Endothelial cell of umbilical vein (primary cell): ENCODE measurements at regions not wholly inside any gene's neighbourhood (a gene's known extent, or its start where the extent isn't known, plus 50 kb on each side); places are given as distances from the start of the nearest gene placed in this dataset.

Experiments
- BruUV-seq: library from RNA; stranded (reverse); fragments of 400-500 nt; replicated peaks from 2 replicates; lab custom pipeline; 2021; lab: Mats Ljungman, UMichigan
- CTCF ChIA-PET: fragments of 300-600, 350-600 bp; sonication (Branson Sonifier 250); formaldehyde crosslinking; loops from one replicate; lab custom pipeline; 2021; ENCODE audit warnings: antibody characterized with exemption, inconsistent platforms; lab: Charles Lee
- POLR2A ChIA-PET: fragments of 300-600, 350-600 bp; sonication (Branson Sonifier 250); formaldehyde crosslinking; loops from one replicate; lab custom pipeline; 2021; ENCODE audit warnings: antibody characterized with exemption, inconsistent platforms; lab: Charles Lee
- DNase-seq: peaks from one replicate; pipeline ENCODE4 v3.0.0-alpha.2; 2011; ENCODE audit warnings: low read depth, low spot score
- FAIRE-seq: peaks from 2 replicates; lab custom pipeline; 2011; peaks lifted over from hg19 to GRCh38; lab: Jason Lieb, UNC
- H2AFZ ChIP-seq: 2 replicates; pipeline ENCODE4 v1.6.0; 2012; ENCODE audit warnings: low read depth, low read length, control low read depth, inconsistent platforms
- H3K27ac ChIP-seq: 2 replicates; pipeline ENCODE4 v1.5.1; 2011; ENCODE audit warnings: low read depth, mild to moderate bottlenecking, control low read depth, low read length, moderate library complexity; ENCODE audit not compliant: insufficient read depth
- H3K27me3 ChIP-seq, 2 experiments: 2 replicates each; pipeline versions ENCODE4 v1.6.0 to v1.6.1; 2011; ENCODE audit warnings: low read length in 2 of 2, mixed read lengths in 1 of 2; ENCODE audit not compliant: control insufficient read depth in 2 of 2, insufficient read depth in 2 of 2
- H3K36me3 ChIP-seq, 2 experiments: 2 replicates in 1 of 2; 3 replicates in 1 of 2; pipeline ENCODE4 v1.5.1; 2011; ENCODE audit warnings: low read length in 2 of 2, mild to moderate bottlenecking in 1 of 2, moderate library complexity in 1 of 2; ENCODE audit not compliant: control insufficient read depth in 2 of 2, insufficient read depth in 2 of 2; ENCODE audit errors: extremely low read depth in 1 of 2
- H3K4me1 ChIP-seq: 3 replicates; pipeline ENCODE4 v1.5.1; 2011; ENCODE audit warnings: mild to moderate bottlenecking, low read length; ENCODE audit not compliant: control insufficient read depth, insufficient read depth; ENCODE audit errors: extremely low read depth
- H3K4me2 ChIP-seq: 2 replicates; pipeline ENCODE4 v1.6.1; 2011; ENCODE audit warnings: low read length, control low read depth, mixed read lengths; ENCODE audit not compliant: insufficient read depth
- H3K4me3 ChIP-seq, 3 experiments: fragments of 200-600 bp in 1 of 3; sonication (generic), shearing (Covaris generic) in 1 of 3; replicated peaks in 1 of 3; 2 replicates each; pipeline ENCODE4 v1.5.1; 2011 to 2016; ENCODE audit warnings: control low read depth in 3 of 3, low read length in 3 of 3, mild to moderate bottlenecking in 2 of 3, inconsistent platforms in 1 of 3, low read depth in 1 of 3, moderate library complexity in 1 of 3; ENCODE audit not compliant: insufficient read depth in 1 of 3
- H3K79me2 ChIP-seq: 2 replicates; pipeline ENCODE4 v1.6.0; 2012; ENCODE audit warnings: low read length, inconsistent platforms; ENCODE audit not compliant: control insufficient read depth, insufficient read depth
- H3K9ac ChIP-seq: replicated peaks from 2 replicates; pipeline ENCODE3; 2011; ENCODE audit warnings: low read length, control low read depth; ENCODE audit not compliant: insufficient read depth; ENCODE audit errors: extremely low read depth
- H3K9me1 ChIP-seq: replicated peaks from 3 replicates; pipeline ENCODE4 v1.6.0; 2011; ENCODE audit warnings: mild to moderate bottlenecking, low read length; ENCODE audit not compliant: control insufficient read depth, insufficient read depth; ENCODE audit errors: extremely low read depth
- H3K9me3 ChIP-seq: replicated peaks from 2 replicates; pipeline ENCODE4 v1.5.1; 2012; ENCODE audit warnings: low read length, inconsistent platforms; ENCODE audit not compliant: control insufficient read depth, insufficient read depth
- H4K20me1 ChIP-seq: replicated peaks from 2 replicates; pipeline ENCODE3; 2011; ENCODE audit warnings: mild to moderate bottlenecking, low read length; ENCODE audit not compliant: control insufficient read depth, insufficient read depth; ENCODE audit errors: extremely low read depth
- CTCF ChIP-seq, 2 donors: IDR thresholded peaks; 1 replicate in 1 of 2; 2 replicates in 1 of 2; pipeline ENCODE4 v1.5.1; 2011; ENCODE audit warnings: low read length in 2 of 2, mild to moderate bottlenecking in 2 of 2, moderate library complexity in 2 of 2, control low read depth in 1 of 2, inconsistent platforms in 1 of 2, low read depth in 1 of 2; ENCODE audit not compliant: insufficient read depth in 1 of 2; ENCODE audit errors: extremely low read depth in 1 of 2
- EZH2 ChIP-seq: IDR thresholded peaks from 2 replicates; pipeline ENCODE4 v1.6.1; 2012; ENCODE audit warnings: borderline replicate concordance, low read depth, mild to moderate bottlenecking, moderate library complexity, low read length, inconsistent platforms; ENCODE audit not compliant: severe bottlenecking
- FOS ChIP-seq: IDR thresholded peaks from 2 replicates; pipeline ENCODE4 v1.6.1; 2011; ENCODE audit warnings: mild to moderate bottlenecking, low read length, moderate library complexity, borderline replicate concordance; ENCODE audit not compliant: insufficient read depth
- GATA2 ChIP-seq: IDR thresholded peaks from 2 replicates; pipeline ENCODE4 v1.7.0; 2011; ENCODE audit warnings: low read depth, mild to moderate bottlenecking, moderate library complexity, mixed read lengths, low read length; ENCODE audit not compliant: insufficient read length, insufficient read depth
- JUN ChIP-seq: IDR thresholded peaks from 2 replicates; pipeline ENCODE4 v1.6.1; 2011; ENCODE audit warnings: borderline replicate concordance, low read depth; ENCODE audit not compliant: insufficient read length, insufficient read depth
- MAX ChIP-seq: IDR thresholded peaks from 2 replicates; pipeline ENCODE4 v1.6.1; 2011; ENCODE audit not compliant: insufficient read depth, insufficient read length
- MYC ChIP-seq: IDR thresholded peaks from one replicate; pipeline ENCODE4 v1.6.1; 2011; ENCODE audit warnings: mild to moderate bottlenecking, low read depth, low read length
- POLR2A ChIP-seq: IDR thresholded peaks from 2 replicates; pipeline ENCODE4 v1.6.1; 2012; ENCODE audit warnings: low read depth, mild to moderate bottlenecking, control low read depth, low read length
- POLR2AphosphoS5 ChIP-seq: IDR thresholded peaks from 2 replicates; pipeline ENCODE4 v1.6.1; 2012; ENCODE audit warnings: low read depth, mild to moderate bottlenecking, control low read depth, low read length, moderate library complexity; ENCODE audit not compliant: insufficient read depth
- dilution Hi-C: fragments of 300-500 bp; cut with MboI; formaldehyde crosslinking; loops from one replicate; pipeline ENCODE4 v1.15.0; 2019; ENCODE audit warnings: low sequenced_read_pairs; ENCODE audit not compliant: extremely low pct_ligation_motif_present
- intact Hi-C: fragments of 100-400 bp; cut with micrococcal nuclease; formaldehyde crosslinking; loops from one replicate; pipeline ENCODE4 v1.10.0; 2022

GRCh38 chr6:163984124-163984936 lies 569.8 kb downstream of the QKI start:
- H3K27me3 ChIP-seq = no peaks in the 10 kb centered on the region
- intact Hi-C loops (no loop called here), dilution Hi-C loops (no loop called here)
- TF ChIP-seq MAX (no peak), JUN (no peak), MYC (no peak), POLR2AphosphoS5 (no peak), CTCF (IDR thresholded peaks at IDR 0.05; ENCODE audit: extremely low read depth in 1 of 2, insufficient read depth in 1 of 2, low read depth in 1 of 2, low read length in 2 of 2) (no peak), EZH2 (no peak), GATA2 (no peak), POLR2A (no peak), FOS (no peak)
- FAIRE-seq (no peak), DNase-seq (no peak)
- CTCF ChIA-PET = no interaction called here
- no peak overlapping the region for H3K4me2 ChIP-seq
- BruUV-seq = no TSS peak
- H3K9me3 ChIP-seq = no peaks in the 10 kb centered on the region
- H3K27ac ChIP-seq = no peak overlapping the region
- H4K20me1 ChIP-seq = no peaks in the 10 kb centered on the region
- no peaks in the 10 kb centered on the region for H3K9me1 ChIP-seq
- H3K79me2 ChIP-seq = no peaks in the 10 kb centered on the region
- POLR2A ChIA-PET = no interaction called here
- H3K4me3 ChIP-seq = no peak overlapping the region
- no peak overlapping the region for H3K9ac ChIP-seq
- H3K4me1 ChIP-seq = no peaks in the 10 kb centered on the region
- H2AFZ ChIP-seq = no peak overlapping the region
- no peaks in the 10 kb centered on the region for H3K36me3 ChIP-seq
